Keratinocyte (primary cell): ENCODE measurements at regions not wholly inside any gene's neighbourhood (a gene's known extent, or its start where the extent isn't known, plus 50 kb on each side); places are given as distances from the start of the nearest gene placed in this dataset.

ENCODE experiments used
- DNase-seq: peaks from one replicate; pipeline ENCODE4 v3.0.0-alpha.2; 2011; ENCODE audit warnings: low read depth, missing footprints, low spot score
- FAIRE-seq: peaks from 2 replicates; lab custom pipeline; 2011; peaks lifted over from hg19 to GRCh38; lab: Jason Lieb, UNC
- H2AFZ ChIP-seq: 2 replicates; pipeline ENCODE4 v1.6.0; 2012; ENCODE audit warnings: low read length, control low read depth, inconsistent platforms; ENCODE audit not compliant: control insufficient read depth
- H3K27ac ChIP-seq: 2 replicates; pipeline ENCODE4 v1.5.1; 2011; ENCODE audit warnings: low read length; ENCODE audit not compliant: control insufficient read depth, insufficient read depth
- H3K27me3 ChIP-seq: 3 replicates; pipeline ENCODE4 v1.6.0; 2011; ENCODE audit warnings: low read length; ENCODE audit not compliant: control insufficient read depth, insufficient read depth; ENCODE audit errors: extremely low read depth
- H3K36me3 ChIP-seq, 2 experiments: 2 replicates in 1 of 2; 3 replicates in 1 of 2; pipeline ENCODE4 v1.5.1; 2011; ENCODE audit warnings: low read length in 2 of 2, mild to moderate bottlenecking in 1 of 2; ENCODE audit not compliant: control insufficient read depth in 2 of 2, insufficient read depth in 2 of 2; ENCODE audit errors: extremely low read depth in 1 of 2
- H3K4me1 ChIP-seq: 3 replicates; pipeline ENCODE4 v1.5.1; 2011; ENCODE audit warnings: low read length; ENCODE audit not compliant: control insufficient read depth, insufficient read depth; ENCODE audit errors: extremely low read depth
- H3K4me2 ChIP-seq: 3 replicates; pipeline ENCODE4 v1.6.0; 2011; ENCODE audit warnings: low read depth, low read length; ENCODE audit not compliant: control insufficient read depth, insufficient read depth; ENCODE audit errors: extremely low read depth
- H3K4me3 ChIP-seq, 3 experiments: fragments of 200-600 bp in 1 of 3; sonication (generic) in 1 of 3; 2 replicates in 2 of 3; 3 replicates in 1 of 3; pipeline ENCODE4 v1.5.1; 2011 to 2016; ENCODE audit warnings: low read length in 3 of 3, mild to moderate bottlenecking in 3 of 3, control low read depth in 2 of 3, inconsistent platforms in 1 of 3, low read depth in 1 of 3, mixed read lengths in 1 of 3, mixed run types in 1 of 3, moderate library complexity in 1 of 3; ENCODE audit not compliant: control insufficient read depth in 2 of 3, insufficient read depth in 2 of 3; ENCODE audit errors: extremely low read depth in 1 of 3
- H3K79me2 ChIP-seq: 2 replicates; pipeline ENCODE4 v1.6.0; 2012; ENCODE audit warnings: low read length; ENCODE audit not compliant: control insufficient read depth, insufficient read depth
- H3K9ac ChIP-seq: 3 replicates; pipeline ENCODE4 v1.6.0; 2011; ENCODE audit warnings: low read length; ENCODE audit not compliant: control insufficient read depth, insufficient read depth; ENCODE audit errors: extremely low read depth
- H3K9me1 ChIP-seq: 3 replicates; pipeline ENCODE4 v1.6.0; 2011; ENCODE audit warnings: low read length; ENCODE audit not compliant: control insufficient read depth, insufficient read depth; ENCODE audit errors: extremely low read depth
- H3K9me3 ChIP-seq: 2 replicates; pipeline ENCODE4 v1.5.1; 2012; ENCODE audit warnings: low read depth, low read length; ENCODE audit not compliant: control insufficient read depth
- H4K20me1 ChIP-seq: 3 replicates; pipeline ENCODE4 v1.6.0; 2011; ENCODE audit warnings: low read length; ENCODE audit not compliant: control insufficient read depth, insufficient read depth; ENCODE audit errors: extremely low read depth
- CTCF ChIP-seq, 3 experiments: IDR thresholded peaks in 1 of 3; conservative IDR thresholded peaks in 1 of 3; optimal IDR thresholded peaks in 1 of 3; 2 replicates in 2 of 3; 3 replicates in 1 of 3; pipeline versions ENCODE3 to v1.5.1; 2011; ENCODE audit warnings: low read length in 3 of 3, mild to moderate bottlenecking in 3 of 3, moderate library complexity in 2 of 3, control low read depth in 1 of 3, inconsistent platforms in 1 of 3; ENCODE audit not compliant: insufficient read depth in 2 of 3; ENCODE audit errors: extremely low read depth in 1 of 3
- EZH2 ChIP-seq: IDR thresholded peaks from one replicate; pipeline ENCODE4 v1.6.1; 2012; ENCODE audit warnings: inconsistent platforms, mild to moderate bottlenecking, low read length, moderate library complexity
- dilution Hi-C: fragments of 300-500 bp; cut with MboI; formaldehyde crosslinking; loops from one replicate; pipeline ENCODE4 v1.7.0; 2020; ENCODE audit warnings: low sequenced_read_pairs; ENCODE audit not compliant: extremely low pct_ligation_motif_present

GRCh38 chrX:147559191-147559590 is 352.5 kb upstream of the FMR1 start:
- Histone ChIP-seq H3K9ac (no peak overlapping the region), H4K20me1 (no peaks in the 10 kb centered on the region), H3K9me1 (no peaks in the 10 kb centered on the region), H3K27me3 (no peaks in the 10 kb centered on the region), H3K79me2 (no peaks in the 10 kb centered on the region), H3K4me3 (no peak overlapping the region), H3K4me2 (no peak overlapping the region), H3K36me3 (no peaks in the 10 kb centered on the region), H3K9me3 (no peaks in the 10 kb centered on the region), H2AFZ (no peak overlapping the region), H3K4me1 (no peaks in the 10 kb centered on the region), H3K27ac (no peak overlapping the region)
- TF ChIP-seq CTCF (optimal IDR thresholded peaks at IDR 0.05 in 1 of 3, IDR thresholded peaks at IDR 0.05 in 1 of 3, conservative IDR thresholded peaks at IDR 0.05 in 1 of 3; ENCODE audit: extremely low read depth in 1 of 3, insufficient read depth in 2 of 3, low read length in 3 of 3) (no peak), EZH2 (no peak)
- dilution Hi-C loops: no loop called here
- DNase-seq (no peak), FAIRE-seq (no peak)

DNA sequence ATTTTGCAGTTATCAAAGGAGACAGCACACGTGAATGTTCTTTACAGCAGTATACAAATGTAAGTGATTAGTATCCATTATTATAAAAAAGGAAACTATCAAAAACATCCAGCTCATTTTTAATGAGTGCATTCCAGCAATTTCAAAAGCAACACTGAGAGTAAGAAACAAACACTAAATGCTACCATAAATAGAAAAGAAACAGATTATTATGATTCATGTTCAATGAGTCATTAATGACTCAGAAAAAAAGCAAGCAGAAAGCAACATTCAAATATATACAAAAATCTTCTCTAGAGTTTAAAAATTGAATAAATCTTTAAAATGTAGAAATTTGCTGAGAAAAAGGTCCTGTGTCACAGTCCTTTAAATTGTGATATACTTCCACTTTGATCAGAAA is 346.5 kb upstream of the FMR1 start:
- no peaks in the 10 kb centered on the region for H3K9me1 ChIP-seq
- H3K4me1 ChIP-seq: no peaks in the 10 kb centered on the region
- H3K4me2 ChIP-seq: no peak overlapping the region
- H3K27ac ChIP-seq: no peak overlapping the region
- no peaks in the 10 kb centered on the region for H4K20me1 ChIP-seq
- DNase-seq (no peak), FAIRE-seq (no peak)
- no peaks in the 10 kb centered on the region for H3K9me3 ChIP-seq
- H3K79me2 ChIP-seq: no peaks in the 10 kb centered on the region
- H3K27me3 ChIP-seq: no peaks in the 10 kb centered on the region
- H2AFZ ChIP-seq: no peak overlapping the region
- dilution Hi-C loops: no loop called here
- TF ChIP-seq EZH2 (no peak), CTCF (optimal IDR thresholded peaks at IDR 0.05 in 1 of 3, IDR thresholded peaks at IDR 0.05 in 1 of 3, conservative IDR thresholded peaks at IDR 0.05 in 1 of 3; ENCODE audit: extremely low read depth in 1 of 3, insufficient read depth in 2 of 3, low read length in 3 of 3) (no peak)
- no peak overlapping the region for H3K9ac ChIP-seq
- H3K4me3 ChIP-seq: no peak overlapping the region
- H3K36me3 ChIP-seq: no peaks in the 10 kb centered on the region
